H1 (cell line): ENCODE measurements at regions not wholly inside any gene's neighbourhood (a gene's known extent, or its start where the extent isn't known, plus 50 kb on each side); places are given as distances from the start of the nearest gene placed in this dataset.

ENCODE experiments used
- CTCF ChIP-seq, 3 experiments: IDR thresholded peaks; 1 replicate in 2 of 3; 2 replicates in 1 of 3; pipeline versions ENCODE4 v1.5.1 to v1.6.1; 2011; ENCODE audit warnings: low read length in 3 of 3, mild to moderate bottlenecking in 3 of 3, inconsistent platforms in 2 of 3, low read depth in 1 of 3, moderate library complexity in 1 of 3; ENCODE audit not compliant: insufficient read depth in 1 of 3; ENCODE audit errors: control extremely low read depth in 1 of 3
- EZH2 ChIP-seq: fragments of 200-600 bp; sonication (generic); IDR thresholded peaks from 2 replicates; pipeline ENCODE4 v1.7.1; 2012; ENCODE audit warnings: low read depth, mild to moderate bottlenecking, moderate library complexity, low read length, inconsistent platforms; ENCODE audit not compliant: severe bottlenecking
- POLR2A ChIP-seq, 2 experiments: IDR thresholded peaks; 1 replicate in 1 of 2; 2 replicates in 1 of 2; pipeline ENCODE4 v1.6.1; 2011; ENCODE audit warnings: low read depth in 2 of 2, low read length in 2 of 2, mild to moderate bottlenecking in 2 of 2; ENCODE audit errors: control extremely low read depth in 1 of 2
- POLR2AphosphoS5 ChIP-seq: IDR thresholded peaks from 2 replicates; pipeline ENCODE4 v1.6.1; 2011; ENCODE audit warnings: low read depth, low read length
- SRF ChIP-seq: IDR thresholded peaks from 2 replicates; pipeline ENCODE4 v1.6.1; 2011; ENCODE audit warnings: mild to moderate bottlenecking, low read depth, low read length, moderate library complexity
- TEAD4 ChIP-seq: IDR thresholded peaks from 2 replicates; pipeline ENCODE4 v1.6.1; 2012; ENCODE audit warnings: low read depth, low read length, inconsistent platforms, mixed read lengths
- USF2 ChIP-seq: IDR thresholded peaks from 2 replicates; pipeline ENCODE4 v1.6.1; 2011; ENCODE audit warnings: low read length, improper control_type of control experiment

GRCh38 chr2:216312441-216312840 lies 59.8 kb downstream of the MARCHF4 start:
- no peak for TF ChIP-seq POLR2A (IDR thresholded peaks at IDR 0.05; ENCODE audit: control extremely low read depth in 1 of 2, low read depth in 2 of 2, low read length in 2 of 2)
- TF ChIP-seq POLR2AphosphoS5: no peak
- no peak for TF ChIP-seq SRF
- TF ChIP-seq CTCF (IDR thresholded peaks at IDR 0.05; ENCODE audit: control extremely low read depth in 1 of 3, insufficient read depth in 1 of 3, low read depth in 1 of 3, low read length in 3 of 3): no peak
- no peak for TF ChIP-seq USF2
- TF ChIP-seq TEAD4: no peak
- no peak for TF ChIP-seq EZH2
